Retinal pigment epithelial cell (primary cell): ENCODE measurements at regions not wholly inside any gene's neighbourhood (a gene's known extent, or its start where the extent isn't known, plus 50 kb on each side); places are given as distances from the start of the nearest gene placed in this dataset.
"Not testable (repeated sequence)": the region's sequence is repeated elsewhere in the genome, so short reads cannot be mapped to it uniquely, and the experiment has no call there.

Experiments used
- DNase-seq: peaks from one replicate; pipeline ENCODE4 v3.0.0-alpha.2; 2010; ENCODE audit warnings: low read depth
- H3K4me3 ChIP-seq: 2 replicates; pipeline ENCODE4 v1.5.1; 2011; ENCODE audit warnings: mild to moderate bottlenecking, low read length, control low read depth, moderate library complexity
- CTCF ChIP-seq: conservative IDR thresholded peaks from 2 replicates; pipeline ENCODE4 v1.5.1; 2011; ENCODE audit warnings: low read depth, low read length, control low read depth, inconsistent platforms

GRCh38 chr7:124188576-124188975 lies 155.7 kb upstream of the TMEM229A start:
- DNase-seq = no peak
- TF ChIP-seq CTCF = no peak
- no peak overlapping the region for H3K4me3 ChIP-seq

GRCh38 chr7:124187962-124188361 lies 155.1 kb upstream of the TMEM229A start:
- TF ChIP-seq CTCF = no peak
- H3K4me3 ChIP-seq = no peak overlapping the region
- DNase-seq = no peak

- no peak overlapping the region for H3K4me3 ChIP-seq
- no peak for TF ChIP-seq CTCF
- no peak for DNase-seq
These were observed 150.8 kb upstream of the TMEM229A start for GRCh38 chr7:124183649-124184048.

GRCh38 chr7:124179641-124180040 lies 146.8 kb upstream of the TMEM229A start:
- no peak for TF ChIP-seq CTCF
- DNase-seq = no peak
- H3K4me3 ChIP-seq = no peak overlapping the region

- H3K4me3 ChIP-seq = no peak overlapping the region
- no peak for DNase-seq
- TF ChIP-seq CTCF = no peak
These were observed 145.0 kb upstream of the TMEM229A start for GRCh38 chr7:124177891-124178290.

GRCh38 chr7:124171812-124172211 lies 138.9 kb upstream of the TMEM229A start:
- not testable (repeated sequence) for H3K4me3 ChIP-seq, DNase-seq

- TF ChIP-seq CTCF = peak; percentile 48
- H3K4me3 ChIP-seq = no peak overlapping the region
- DNase-seq = no peak
These were observed 138.2 kb upstream of the TMEM229A start for GRCh38 chr7:124171068-124171467.

- H3K4me3 ChIP-seq = no peak overlapping the region
- TF ChIP-seq CTCF = no peak
- DNase-seq = no peak
These were observed 135.7 kb upstream of the TMEM229A start for GRCh38 chr7:124168616-124169015.
